ENCODE measurements at regions not wholly inside any gene's neighbourhood (a gene's known extent, or its start where the extent isn't known, plus 50 kb on each side); places are given as distances from the start of the nearest gene placed in this dataset.

- H3K27ac ChIP-seq (ENCODE audit: low read length) = no peak overlapping the region
- H3K4me3 ChIP-seq (ENCODE audit: control insufficient read depth in 1 of 2, extremely low read depth in 1 of 2, low read length in 1 of 2) = no peak overlapping the region
- Mint-ChIP-seq H3K27me3 (peaks cover 6 to 8% of the 10 kb centered on the region in 2 donors), H3K27ac (no peak overlapping the region), H3K4me1 (peaks cover 15 to 33% (median 27%) of the 10 kb centered on the region in 3 donors), H3K4me3 (no peak overlapping the region), H3K36me3 (no peaks in the 10 kb centered on the region), H3K9me3 (no peaks in the 10 kb centered on the region)
- peaks cover 0 to 17% of the 10 kb centered on the region in 2 experiments for H3K4me1 ChIP-seq (ENCODE audit: control insufficient read depth in 1 of 2, extremely low read depth in 1 of 2, insufficient read depth in 2 of 2, low read length in 2 of 2)
- ChIA-PET POLR2A (no interaction called here), CTCF (interaction anchor here in 1 of 2 donors (0.7 kb wide), 1 partner anchor 21 kb away, joined by 3 read pairs; no protein-coding TSS in a partner anchor)
- no peaks in the 10 kb centered on the region for H3K36me3 ChIP-seq (ENCODE audit: control insufficient read depth in 2 of 2, extremely low read depth in 1 of 2, insufficient read depth in 1 of 2, low read length in 1 of 2)
- H3K9me3 ChIP-seq = no peaks in the 10 kb centered on the region
- ATAC-seq (replicated peaks in 1 of 4) (no peak), DNase-seq (no peak)
- WGBS (ENCODE audit: insufficient coverage) = no CpG with 5 or more reads among the region's 2 CpGs
- peaks cover 0 to 5% of the 10 kb centered on the region in 2 experiments for H3K27me3 ChIP-seq (replicated peaks in 1 of 2; ENCODE audit: control insufficient read depth in 2 of 2, extremely low read depth in 1 of 2, insufficient read depth in 2 of 2, low read length in 1 of 2)
Measured at GRCh38 chr1:168396508-168396907, 115.8 kb downstream of the TBX19 start.

- no peaks in the 10 kb centered on the region for H3K9me3 ChIP-seq
- H3K4me1 ChIP-seq (ENCODE audit: control insufficient read depth in 1 of 2, extremely low read depth in 1 of 2, insufficient read depth in 2 of 2, low read length in 2 of 2) = peaks cover 0 to 17% of the 10 kb centered on the region in 2 experiments
- peaks cover 15 to 32% (median 27%) of the 10 kb centered on the region in 3 donors for H3K4me1 Mint-ChIP-seq
- no peaks in the 10 kb centered on the region for H3K36me3 Mint-ChIP-seq
- no peaks in the 10 kb centered on the region for H3K27me3 ChIP-seq (replicated peaks in 1 of 2; ENCODE audit: control insufficient read depth in 2 of 2, extremely low read depth in 1 of 2, insufficient read depth in 2 of 2, low read length in 1 of 2)
- CTCF ChIA-PET = no interaction called here
- no peak overlapping the region for H3K27ac ChIP-seq (ENCODE audit: low read length)
- DNase-seq (no peak), ATAC-seq (replicated peaks in 1 of 4) (no peak)
- no peak overlapping the region for H3K4me3 Mint-ChIP-seq
- H3K27me3 Mint-ChIP-seq = peaks cover 1 to 8% of the 10 kb centered on the region in 2 donors
- H3K27ac Mint-ChIP-seq = no peak overlapping the region
- H3K4me3 ChIP-seq (ENCODE audit: control insufficient read depth in 1 of 2, extremely low read depth in 1 of 2, low read length in 1 of 2) = no peak overlapping the region
- POLR2A ChIA-PET = interaction anchor here in 1 of 2 donors (0.5 kb wide), 1 partner anchor 101 kb away, joined by 3 read pairs; no protein-coding TSS in a partner anchor
- H3K36me3 ChIP-seq (ENCODE audit: control insufficient read depth in 2 of 2, extremely low read depth in 1 of 2, insufficient read depth in 1 of 2, low read length in 1 of 2) = no peaks in the 10 kb centered on the region
- WGBS (ENCODE audit: insufficient coverage) = no CpG with 5 or more reads among the region's 1 CpG
- no peaks in the 10 kb centered on the region for H3K9me3 Mint-ChIP-seq
Measured at GRCh38 chr1:168394858-168395257, 114.2 kb downstream of the TBX19 start.

GRCh38 chr1:168392958-168393549 is 112.4 kb downstream of the TBX19 start:
- Histone ChIP-seq H3K36me3 (ENCODE audit: control insufficient read depth in 2 of 2, extremely low read depth in 1 of 2, insufficient read depth in 1 of 2, low read length in 1 of 2) (no peaks in the 10 kb centered on the region), H3K4me3 (ENCODE audit: control insufficient read depth in 1 of 2, extremely low read depth in 1 of 2, low read length in 1 of 2) (no peak overlapping the region), H3K4me1 (ENCODE audit: control insufficient read depth in 1 of 2, extremely low read depth in 1 of 2, insufficient read depth in 2 of 2, low read length in 2 of 2) (peaks cover 0 to 24% of the 10 kb centered on the region in 2 experiments), H3K9me3 (no peaks in the 10 kb centered on the region), H3K27ac (ENCODE audit: low read length) (no peak overlapping the region), H3K27me3 (replicated peaks in 1 of 2; ENCODE audit: control insufficient read depth in 2 of 2, extremely low read depth in 1 of 2, insufficient read depth in 2 of 2, low read length in 1 of 2) (no peaks in the 10 kb centered on the region)
- no peaks in the 10 kb centered on the region for H3K36me3 Mint-ChIP-seq
- DNase-seq = no peak
- no peak overlapping the region for H3K4me3 Mint-ChIP-seq
- POLR2A ChIA-PET = no interaction called here
- peaks cover 1 to 8% of the 10 kb centered on the region in 2 donors for H3K27me3 Mint-ChIP-seq
- H3K27ac Mint-ChIP-seq = no peak overlapping the region
- H3K4me1 Mint-ChIP-seq = peaks cover 18 to 25% (median 20%) of the 10 kb centered on the region in 3 donors
- no peaks in the 10 kb centered on the region for H3K9me3 Mint-ChIP-seq
- whole genome bisulfite sequencing (ENCODE audit: insufficient coverage) = 78% methylated on average over 3 of the region's 5 CpGs
- ATAC-seq (replicated peaks in 1 of 4) = no peak
- CTCF ChIA-PET = no interaction called here

- Histone ChIP-seq H3K27ac (ENCODE audit: low read length) (no peak overlapping the region), H3K36me3 (ENCODE audit: control insufficient read depth in 2 of 2, extremely low read depth in 1 of 2, insufficient read depth in 1 of 2, low read length in 1 of 2) (no peaks in the 10 kb centered on the region), H3K9me3 (no peaks in the 10 kb centered on the region), H3K27me3 (replicated peaks in 1 of 2; ENCODE audit: control insufficient read depth in 2 of 2, extremely low read depth in 1 of 2, insufficient read depth in 2 of 2, low read length in 1 of 2) (peaks cover 0 to under 1% of the 10 kb centered on the region in 2 experiments), H3K4me3 (ENCODE audit: control insufficient read depth in 1 of 2, extremely low read depth in 1 of 2, low read length in 1 of 2) (no peak overlapping the region), H3K4me1 (ENCODE audit: control insufficient read depth in 1 of 2, extremely low read depth in 1 of 2, insufficient read depth in 2 of 2, low read length in 2 of 2) (peaks cover 0 to 28% of the 10 kb centered on the region in 2 experiments)
- Mint-ChIP-seq H3K27ac (peak overlapping the region; percentile 5 to 9), H3K36me3 (no peaks in the 10 kb centered on the region), H3K27me3 (peaks cover 4 to 11% of the 10 kb centered on the region in 2 donors), H3K4me1 (peaks cover 28 to 35% (median 30%) of the 10 kb centered on the region in 3 donors), H3K4me3 (no peak overlapping the region), H3K9me3 (no peaks in the 10 kb centered on the region)
- DNase-seq (peak in 4 of 35 experiments; percentile 5 to 44 (median 11)), ATAC-seq (replicated peaks in 1 of 4) (peak in 2 of 4 experiments; percentile 33 to 41)
- ChIA-PET POLR2A (no interaction called here), CTCF (no interaction called here)
- WGBS (ENCODE audit: insufficient coverage) = 46% methylated on average over 6 of the region's 8 CpGs
Measured at GRCh38 chr1:168391851-168392681, 111.4 kb downstream of the TBX19 start.

GRCh38 chr1:168390271-168390670 is 109.6 kb downstream of the TBX19 start:
- Histone ChIP-seq H3K27me3 (replicated peaks in 1 of 2; ENCODE audit: control insufficient read depth in 2 of 2, extremely low read depth in 1 of 2, insufficient read depth in 2 of 2, low read length in 1 of 2) (peaks cover 0 to 6% of the 10 kb centered on the region in 2 experiments), H3K4me1 (ENCODE audit: control insufficient read depth in 1 of 2, extremely low read depth in 1 of 2, insufficient read depth in 2 of 2, low read length in 2 of 2) (peaks cover 0 to 33% of the 10 kb centered on the region in 2 experiments), H3K36me3 (ENCODE audit: control insufficient read depth in 2 of 2, extremely low read depth in 1 of 2, insufficient read depth in 1 of 2, low read length in 1 of 2) (no peaks in the 10 kb centered on the region), H3K9me3 (no peaks in the 10 kb centered on the region), H3K4me3 (ENCODE audit: control insufficient read depth in 1 of 2, extremely low read depth in 1 of 2, low read length in 1 of 2) (no peak overlapping the region), H3K27ac (ENCODE audit: low read length) (no peak overlapping the region)
- ATAC-seq (replicated peaks in 1 of 4) = no peak
- Mint-ChIP-seq H3K36me3 (no peaks in the 10 kb centered on the region), H3K4me1 (peaks cover 30 to 38% (median 33%) of the 10 kb centered on the region in 3 donors), H3K27ac (no peak overlapping the region), H3K27me3 (peaks cover 6 to 12% of the 10 kb centered on the region in 2 donors), H3K4me3 (no peak overlapping the region), H3K9me3 (no peaks in the 10 kb centered on the region)
- POLR2A ChIA-PET = interaction anchor here in 1 of 2 donors (0.6 kb wide), 1 partner anchor 717 kb away, joined by 4 read pairs; no protein-coding TSS in a partner anchor
- CTCF ChIA-PET = interaction anchor here in 1 of 2 donors (0.6 kb wide), 1 partner anchor 26 kb away, joined by 6 read pairs; no protein-coding TSS in a partner anchor
- no CpG with 5 or more reads among the region's 2 CpGs for WGBS (ENCODE audit: insufficient coverage)
- DNase-seq = no peak

Measured in T-cell (primary cell).